ES-I3 (cell line): ENCODE measurements at regions not wholly inside any gene's neighbourhood (a gene's known extent, or its start where the extent isn't known, plus 50 kb on each side); places are given as distances from the start of the nearest gene placed in this dataset.

Experiments
- H3K36me3 ChIP-seq: 2 replicates; pipeline ENCODE4 v1.6.1; 2013; ENCODE audit warnings: mild to moderate bottlenecking, low read length, control low read depth, moderate library complexity; ENCODE audit not compliant: insufficient read depth
- H3K4me1 ChIP-seq: 2 replicates; pipeline ENCODE4 v1.6.1; 2013; ENCODE audit warnings: mild to moderate bottlenecking, control low read depth, low read length; ENCODE audit not compliant: insufficient read depth
- H3K9ac ChIP-seq: 2 replicates; pipeline ENCODE4 v1.6.1; 2013; ENCODE audit warnings: low read depth, mild to moderate bottlenecking, low read length, moderate library complexity
- H3K9me3 ChIP-seq: 2 replicates; pipeline ENCODE4 v1.6.1; 2013; ENCODE audit warnings: mild to moderate bottlenecking, low read length, moderate library complexity; ENCODE audit not compliant: control insufficient read depth, insufficient read depth

DNA sequence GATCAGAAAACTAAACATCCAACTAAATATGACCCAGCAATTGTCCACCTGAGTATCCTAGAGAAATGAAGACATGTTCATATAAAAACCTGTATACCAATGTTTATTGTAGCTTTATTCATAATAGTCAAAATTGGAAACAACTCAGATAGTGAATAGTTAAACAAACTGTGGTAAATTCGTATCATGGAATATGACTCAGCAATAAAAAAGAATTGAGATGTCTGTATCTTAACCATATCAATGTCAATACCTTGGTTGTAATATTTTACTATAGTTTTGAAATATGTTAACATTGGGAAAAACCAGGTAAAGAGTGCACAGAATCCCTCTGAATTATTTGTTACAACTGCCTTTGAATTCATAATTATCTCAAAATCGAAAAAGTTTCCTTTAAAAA is 159.3 kb upstream of the GAP43 start:
- Histone ChIP-seq H3K4me1 (no peaks in the 10 kb centered on the region), H3K36me3 (no peaks in the 10 kb centered on the region), H3K9me3 (no peaks in the 10 kb centered on the region), H3K9ac (no peak overlapping the region)

DNA sequence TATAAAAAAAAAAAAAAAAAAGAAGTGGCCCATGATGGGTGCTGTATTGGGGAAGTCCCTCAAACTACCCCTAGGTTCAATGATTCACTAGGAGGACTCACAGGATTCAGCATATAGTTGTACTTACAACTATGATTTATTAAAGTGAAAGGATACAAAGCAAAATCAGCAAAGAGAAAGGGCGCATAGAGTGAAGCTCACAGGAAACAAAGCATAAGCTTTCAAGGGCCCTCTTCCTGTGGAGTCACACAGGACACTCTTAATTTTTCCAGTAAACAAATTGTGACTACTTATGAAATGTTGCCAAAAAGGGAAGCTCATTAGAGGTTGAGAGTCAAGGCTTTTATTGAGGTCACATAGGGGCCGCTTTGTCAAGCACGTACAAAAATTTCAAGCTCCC is 153.7 kb upstream of the GAP43 start:
- Histone ChIP-seq H3K9ac (no peak overlapping the region), H3K36me3 (no peaks in the 10 kb centered on the region), H3K4me1 (no peaks in the 10 kb centered on the region), H3K9me3 (no peaks in the 10 kb centered on the region)

DNA sequence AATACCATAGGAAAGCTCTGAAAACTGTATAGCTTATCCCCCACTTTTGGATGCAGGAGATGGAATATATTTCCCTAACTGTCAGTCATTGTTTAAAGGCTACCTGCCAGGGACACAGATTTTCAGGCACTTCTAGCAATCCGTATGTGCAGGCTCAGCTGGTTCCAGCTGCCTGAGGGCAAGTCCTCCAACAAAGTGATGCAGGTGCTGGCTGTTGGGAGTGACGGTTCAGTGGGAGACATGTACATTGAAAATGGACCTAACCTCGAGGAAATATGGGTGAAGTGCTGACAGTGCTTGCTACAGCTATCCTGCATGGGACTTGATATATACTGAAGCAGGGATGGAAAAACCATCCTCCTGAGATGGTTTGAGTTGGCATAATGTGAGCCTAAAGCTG is 153.1 kb upstream of the GAP43 start:
- Histone ChIP-seq H3K36me3 (no peaks in the 10 kb centered on the region), H3K9ac (no peak overlapping the region), H3K9me3 (no peaks in the 10 kb centered on the region), H3K4me1 (peaks cover 4% of the 10 kb centered on the region; the same call in 1 of the 2 replicates)

DNA sequence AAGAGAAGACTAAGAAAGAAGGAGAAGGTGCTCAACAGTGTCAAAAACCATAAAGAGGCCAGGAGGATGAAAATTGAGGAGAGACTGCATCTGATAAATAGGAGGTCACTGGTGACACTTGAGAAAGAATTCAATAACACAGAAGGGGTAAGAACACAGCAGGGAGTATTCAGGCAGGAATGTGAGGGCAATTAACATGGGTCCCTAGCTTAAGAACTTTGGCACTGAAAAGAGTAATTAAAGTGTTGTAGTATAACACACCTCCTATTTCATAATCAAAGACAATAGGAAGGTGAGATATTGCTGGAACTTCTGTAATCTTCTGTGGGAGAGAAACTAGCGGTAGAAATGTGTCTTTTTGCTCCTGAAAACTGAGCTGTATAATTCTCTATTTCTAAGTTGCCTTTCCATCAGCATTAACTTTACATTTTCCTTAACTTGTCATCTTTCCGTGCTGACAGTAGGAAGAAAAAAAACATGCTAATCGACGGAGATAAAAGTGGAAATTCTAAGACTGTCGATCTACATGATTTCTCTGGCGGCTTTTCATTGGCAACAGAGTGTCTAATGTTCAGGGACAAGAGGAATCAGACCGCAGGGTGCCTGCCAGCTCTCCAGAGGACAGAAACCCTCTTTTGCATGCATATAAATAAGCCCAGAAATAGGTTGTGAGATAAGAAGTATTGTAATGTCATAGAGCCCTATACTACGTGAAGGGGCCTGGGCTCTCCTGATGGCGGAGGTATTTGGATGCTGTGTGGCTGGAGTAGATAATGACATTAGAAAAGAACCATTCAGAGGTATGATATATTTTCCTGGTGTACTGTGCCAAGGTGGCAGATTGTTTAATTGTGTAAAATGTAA is 147.9 kb upstream of the GAP43 start:
- no peak overlapping the region for H3K9ac ChIP-seq
- H3K9me3 ChIP-seq, result no peaks in the 10 kb centered on the region
- H3K4me1 ChIP-seq, result peaks cover 8% of the 10 kb centered on the region; the same call in 1 of the 2 replicates
- H3K36me3 ChIP-seq, result no peaks in the 10 kb centered on the region

DNA sequence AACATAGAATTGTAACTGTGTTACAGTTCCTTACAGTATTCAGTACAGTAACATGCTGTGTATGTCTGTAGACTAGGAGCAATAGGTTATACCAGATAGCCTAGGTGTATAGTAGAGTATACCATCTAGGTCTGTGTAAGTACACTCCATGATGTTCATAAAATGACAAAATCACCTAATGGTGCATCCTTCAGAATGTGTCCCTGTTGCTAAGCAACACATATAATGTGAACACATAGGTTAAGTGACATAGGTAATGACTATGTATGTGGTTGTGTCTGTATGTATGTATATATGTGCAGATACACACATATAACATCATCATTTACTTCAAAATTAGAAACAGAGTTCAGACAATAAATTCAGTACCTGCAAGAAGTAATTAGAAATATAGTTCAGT is 146.8 kb upstream of the GAP43 start:
- Histone ChIP-seq H3K36me3 (no peaks in the 10 kb centered on the region), H3K4me1 (peaks cover 8% of the 10 kb centered on the region; the same call in 1 of the 2 replicates), H3K9me3 (no peaks in the 10 kb centered on the region), H3K9ac (no peak overlapping the region)

DNA sequence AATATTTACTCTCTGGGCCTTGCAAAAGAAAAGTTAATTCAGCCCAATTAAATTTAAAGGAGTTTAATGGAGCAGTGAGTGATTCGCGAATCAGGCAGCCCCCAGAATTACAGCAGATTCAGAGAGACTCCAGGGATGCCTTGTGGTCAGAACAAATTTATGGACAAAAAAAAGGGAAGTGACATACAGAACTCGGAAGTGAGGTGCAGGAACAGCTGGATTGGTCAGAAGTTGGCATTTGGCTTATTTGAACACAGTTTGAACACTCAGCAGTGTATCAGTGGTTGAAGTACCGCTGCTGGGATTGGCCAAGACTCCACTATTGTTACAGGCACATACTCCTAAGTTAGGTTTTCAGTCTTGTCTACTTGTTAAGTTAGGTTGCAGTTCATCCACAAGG is 145.0 kb upstream of the GAP43 start:
- Histone ChIP-seq H3K9me3 (no peaks in the 10 kb centered on the region), H3K36me3 (no peaks in the 10 kb centered on the region), H3K9ac (no peak overlapping the region), H3K4me1 (peaks cover 8% of the 10 kb centered on the region; the same call in 1 of the 2 replicates)

DNA sequence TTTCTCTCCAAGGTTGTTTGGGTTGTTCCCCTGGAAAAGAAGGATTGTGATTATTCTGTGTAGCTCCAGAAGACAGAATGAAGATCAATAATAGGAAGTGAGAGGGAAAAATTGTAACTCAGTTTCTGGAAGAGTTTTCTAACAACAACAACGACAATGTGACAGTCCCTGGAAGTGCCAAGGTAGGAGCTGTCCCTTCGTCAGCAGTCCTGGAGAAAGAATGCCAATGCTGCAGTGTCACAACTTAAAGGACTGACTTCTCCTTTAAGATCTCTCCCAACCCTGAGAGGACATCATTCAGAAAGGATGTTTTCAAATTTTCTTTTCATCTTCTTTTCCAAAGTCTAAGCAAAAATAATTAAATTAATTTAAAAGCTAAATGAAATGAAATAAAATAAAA is 136.4 kb upstream of the GAP43 start:
- Histone ChIP-seq H3K4me1 (no peaks in the 10 kb centered on the region), H3K36me3 (no peaks in the 10 kb centered on the region), H3K9ac (no peak overlapping the region), H3K9me3 (no peaks in the 10 kb centered on the region)

DNA sequence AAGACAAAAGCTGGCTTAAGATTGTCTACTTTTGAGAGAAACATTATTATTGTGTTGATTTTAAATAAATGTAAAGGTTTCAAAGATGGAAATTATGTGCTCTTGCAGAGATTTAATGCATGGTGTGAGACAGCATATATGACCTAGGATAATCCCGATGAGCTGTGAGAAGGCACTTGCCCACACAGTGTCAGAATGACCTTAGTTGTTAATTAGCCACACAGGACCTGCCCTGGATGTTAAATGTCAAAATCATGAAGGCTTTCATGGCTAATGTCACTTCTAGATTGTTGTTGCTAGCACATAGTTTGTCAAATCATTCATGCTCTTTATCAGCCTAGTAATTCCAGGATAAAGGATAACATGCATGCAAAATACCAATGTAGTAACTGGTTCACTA is 135.3 kb upstream of the GAP43 start:
- Histone ChIP-seq H3K36me3 (no peaks in the 10 kb centered on the region), H3K9me3 (no peaks in the 10 kb centered on the region), H3K9ac (no peak overlapping the region), H3K4me1 (no peaks in the 10 kb centered on the region)

DNA sequence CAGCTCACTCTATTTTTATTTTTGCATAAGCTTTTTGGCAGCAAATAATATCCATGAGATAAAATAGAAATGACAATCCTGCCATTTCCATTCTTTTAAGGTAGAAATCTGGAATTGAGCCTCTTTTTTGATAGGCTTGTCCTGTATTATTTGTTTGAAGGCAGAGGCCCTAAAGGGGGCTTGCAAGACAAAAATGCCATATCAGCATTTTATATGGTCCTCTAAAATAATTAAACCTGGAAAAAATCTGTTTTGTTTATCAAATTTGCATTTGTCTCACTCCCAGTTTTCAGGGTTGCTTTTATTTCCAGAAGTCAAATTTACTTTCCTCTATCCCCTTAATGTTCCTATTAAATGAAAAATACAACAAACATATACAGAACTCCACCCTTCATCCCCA is 134.9 kb upstream of the GAP43 start:
- H3K4me1 ChIP-seq, result no peaks in the 10 kb centered on the region
- H3K9ac ChIP-seq, result no peak overlapping the region
- no peaks in the 10 kb centered on the region for H3K36me3 ChIP-seq
- H3K9me3 ChIP-seq, result no peaks in the 10 kb centered on the region

DNA sequence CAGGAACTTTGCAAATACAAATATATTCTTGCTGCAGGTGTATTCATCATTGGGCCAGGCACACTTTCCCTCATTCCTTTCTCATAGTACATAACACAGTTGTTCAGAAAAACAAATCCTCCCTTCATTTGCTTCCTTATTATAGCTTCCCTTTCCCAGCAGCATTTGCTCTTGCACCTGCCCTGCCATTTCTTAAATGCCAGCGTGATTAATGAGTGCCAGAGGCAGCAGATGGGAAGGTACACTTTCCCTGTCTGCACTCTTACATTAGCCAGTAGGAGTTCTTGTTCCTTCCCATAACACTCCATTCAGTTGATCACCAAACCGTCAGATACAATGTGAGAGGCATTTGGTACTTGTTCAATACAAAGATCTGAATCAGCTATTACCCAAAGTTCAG is 128.5 kb upstream of the GAP43 start:
- no peak overlapping the region for H3K9ac ChIP-seq

DNA sequence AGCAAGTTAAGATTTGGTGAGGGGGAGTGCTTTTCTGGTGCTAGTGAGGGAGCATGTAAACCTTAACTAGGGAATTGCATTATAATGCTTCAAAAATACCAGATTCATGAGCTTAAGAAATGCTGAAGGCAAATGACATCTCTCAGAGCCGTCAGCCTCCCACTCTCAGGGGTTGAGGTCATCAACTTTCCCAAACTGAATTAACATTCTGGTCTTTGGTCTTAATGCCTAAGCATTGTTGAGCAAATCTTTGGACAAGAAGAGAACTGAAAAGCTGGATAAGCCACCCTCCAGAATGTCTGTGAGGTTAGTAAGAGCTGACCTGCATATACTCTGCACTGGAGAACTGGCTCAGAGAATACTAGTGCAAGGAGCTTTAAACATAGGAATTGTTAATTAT is 124.9 kb upstream of the GAP43 start:
- Histone ChIP-seq H3K9me3 (no peaks in the 10 kb centered on the region), H3K36me3 (no peaks in the 10 kb centered on the region), H3K4me1 (peaks cover 14% of the 10 kb centered on the region; the same call in 1 of the 2 replicates), H3K9ac (no peak overlapping the region)

More for the DNA sequence above, 128.5 kb upstream of the GAP43 start:
- Histone ChIP-seq H3K4me1 (peaks cover 14% of the 10 kb centered on the region; the same call in 1 of the 2 replicates), H3K36me3 (no peaks in the 10 kb centered on the region), H3K9me3 (no peaks in the 10 kb centered on the region)

DNA sequence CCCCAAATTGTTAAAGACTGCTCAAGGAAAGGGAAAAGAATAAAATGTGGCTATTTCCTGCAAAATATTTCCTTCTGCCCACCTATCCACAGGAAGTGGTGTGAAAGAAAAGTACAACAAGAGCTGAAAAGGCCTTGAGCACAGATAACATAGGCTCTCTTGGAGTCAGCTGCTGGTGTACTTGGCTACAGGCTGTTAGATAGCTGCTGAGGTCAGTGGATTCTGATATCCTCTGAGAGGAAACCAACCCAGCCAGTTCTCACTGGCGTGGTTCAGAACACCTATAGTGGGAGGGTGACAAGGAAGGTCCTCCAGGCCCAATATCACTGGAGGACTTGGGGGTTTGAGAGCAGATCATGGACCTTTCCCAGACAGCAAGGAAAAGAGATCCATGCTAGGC is 124.4 kb upstream of the GAP43 start:
- Histone ChIP-seq H3K9ac (no peak overlapping the region), H3K36me3 (no peaks in the 10 kb centered on the region), H3K4me1 (peaks cover 14% of the 10 kb centered on the region; the same call in 1 of the 2 replicates), H3K9me3 (no peaks in the 10 kb centered on the region)

DNA sequence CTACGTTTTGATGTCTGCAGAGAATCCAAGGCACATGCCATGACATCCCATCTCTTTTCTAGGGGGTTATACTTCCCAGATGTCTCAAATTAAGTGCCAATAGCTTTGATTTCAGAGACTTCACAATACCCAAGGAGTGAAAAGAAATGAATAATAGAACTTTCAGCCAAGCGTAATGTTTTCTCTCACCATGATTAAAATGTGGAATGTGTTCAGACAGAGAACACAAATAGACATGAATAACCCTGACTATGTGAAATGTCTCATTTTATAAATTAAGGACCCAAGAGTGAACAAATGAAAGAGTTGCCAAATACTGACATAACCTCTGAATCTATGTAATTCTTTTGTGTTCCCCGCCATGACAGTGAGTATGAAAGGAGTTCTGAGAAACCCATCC is 123.6 kb upstream of the GAP43 start:
- H3K9ac ChIP-seq, result no peak overlapping the region
- no peaks in the 10 kb centered on the region for H3K36me3 ChIP-seq
- peaks cover 14% of the 10 kb centered on the region; the same call in 1 of the 2 replicates for H3K4me1 ChIP-seq
- no peaks in the 10 kb centered on the region for H3K9me3 ChIP-seq

DNA sequence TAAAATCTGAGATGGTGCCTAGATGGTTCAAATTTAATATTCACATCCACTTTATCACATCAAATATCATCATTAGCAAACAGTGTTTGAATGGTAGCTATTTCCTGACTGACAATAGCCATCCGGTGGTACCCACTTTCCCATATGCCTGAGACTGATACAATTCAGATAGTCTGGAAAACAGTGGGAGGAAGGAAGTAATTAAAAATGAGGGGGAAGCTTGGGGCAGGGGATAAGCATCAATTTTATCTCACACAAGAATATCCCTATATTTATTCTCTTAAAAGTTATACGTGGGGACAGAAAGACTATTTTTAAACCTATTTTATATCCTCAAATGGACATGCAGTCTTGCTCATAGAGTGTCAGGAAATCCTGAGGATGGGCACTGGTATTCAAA is 122.5 kb upstream of the GAP43 start:
- Histone ChIP-seq H3K9ac (no peak overlapping the region), H3K4me1 (peaks cover 14% of the 10 kb centered on the region; the same call in 1 of the 2 replicates), H3K9me3 (0 out of 2 replicates have a peak, but pooled peaks cover 6% of the 10 kb centered on the region), H3K36me3 (no peaks in the 10 kb centered on the region)

DNA sequence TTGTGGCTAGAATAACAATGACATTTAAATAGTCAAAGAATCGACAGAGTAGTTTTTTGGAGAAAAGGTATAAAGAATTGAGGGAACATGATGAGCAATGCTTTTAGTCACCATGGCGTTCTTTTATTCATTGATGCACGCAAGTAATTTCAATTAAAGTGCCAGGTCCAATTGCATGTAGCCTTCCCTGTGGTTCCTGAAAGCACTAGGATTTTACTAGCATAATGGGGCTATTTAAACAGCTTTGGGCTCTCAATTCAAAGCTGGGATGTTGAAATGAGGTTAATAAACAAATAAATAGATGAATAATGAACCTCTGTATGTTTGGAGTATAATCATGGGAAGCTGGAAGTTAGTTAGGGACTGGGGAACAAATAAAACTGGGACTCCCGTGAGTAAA is 121.2 kb upstream of the GAP43 start:
- Histone ChIP-seq H3K36me3 (no peaks in the 10 kb centered on the region), H3K9ac (no peak overlapping the region), H3K4me1 (peaks cover 14% of the 10 kb centered on the region; the same call in 1 of the 2 replicates), H3K9me3 (peaks cover 14% of the 10 kb centered on the region; the same call in 1 of the 2 replicates)
